ENCODE measurements at regions not wholly inside any gene's neighbourhood (a gene's known extent, or its start where the extent isn't known, plus 50 kb on each side); places are given as distances from the start of the nearest gene placed in this dataset.
A peak's percentile ranks its signal among the peaks of the same experiment; 100 is the strongest.
"Not testable (repeated sequence)": the region's sequence is repeated elsewhere in the genome, so short reads cannot be mapped to it uniquely, and the experiment has no call there.

GRCh38 chr2:35496022-35496421 is 859.6 kb upstream of the CRIM1 start:
- in situ Hi-C loops (cut with HindIII; ENCODE audit: low pct_unique_long_range_greater_than_20kb, low sequenced_read_pairs) = no loop called here
- DNase-seq (ENCODE audit: low read depth, low spot score) = no peak

GRCh38 chr2:35495182-35495581 is 860.4 kb upstream of the CRIM1 start:
- in situ Hi-C loops (cut with HindIII; ENCODE audit: low pct_unique_long_range_greater_than_20kb, low sequenced_read_pairs) = no loop called here
- no peak for DNase-seq (ENCODE audit: low read depth, low spot score)

- in situ Hi-C loops (cut with HindIII; ENCODE audit: low pct_unique_long_range_greater_than_20kb, low sequenced_read_pairs); DNase-seq (ENCODE audit: low read depth, low spot score): not testable (repeated sequence)
These were observed 877.5 kb upstream of the CRIM1 start for GRCh38 chr2:35478121-35478520.

- no peak for DNase-seq (ENCODE audit: low read depth, low spot score)
- in situ Hi-C loops (cut with HindIII; ENCODE audit: low pct_unique_long_range_greater_than_20kb, low sequenced_read_pairs) = no loop called here
These were observed 887.3 kb upstream of the CRIM1 start for GRCh38 chr2:35468245-35468644.

GRCh38 chr2:35463805-35464596 is 891.6 kb upstream of the CRIM1 start:
- in situ Hi-C loops (cut with HindIII; ENCODE audit: low pct_unique_long_range_greater_than_20kb, low sequenced_read_pairs) = no loop called here
- no peak for DNase-seq (ENCODE audit: low read depth, low spot score)

GRCh38 chr2:35462226-35462998 is 893.2 kb upstream of the CRIM1 start:
- in situ Hi-C loops (cut with HindIII; ENCODE audit: low pct_unique_long_range_greater_than_20kb, low sequenced_read_pairs) = no loop called here
- no peak for DNase-seq (ENCODE audit: low read depth, low spot score)

- no peak for DNase-seq (ENCODE audit: low read depth, low spot score)
- in situ Hi-C loops (cut with HindIII; ENCODE audit: low pct_unique_long_range_greater_than_20kb, low sequenced_read_pairs) = no loop called here
These were observed 894.2 kb upstream of the CRIM1 start for GRCh38 chr2:35461406-35461805.

GRCh38 chr2:35454966-35455638 is 900.5 kb upstream of the CRIM1 start:
- in situ Hi-C loops (cut with HindIII; ENCODE audit: low pct_unique_long_range_greater_than_20kb, low sequenced_read_pairs) = no loop called here
- DNase-seq (ENCODE audit: low read depth, low spot score) = peak; percentile 74

- no peak for DNase-seq (ENCODE audit: low read depth, low spot score)
- in situ Hi-C loops (cut with HindIII; ENCODE audit: low pct_unique_long_range_greater_than_20kb, low sequenced_read_pairs) = no loop called here
These were observed 907.8 kb upstream of the CRIM1 start for GRCh38 chr2:35447821-35448220.

GRCh38 chr2:35447215-35447614 is 908.4 kb upstream of the CRIM1 start:
- no peak for DNase-seq (ENCODE audit: low read depth, low spot score)
- in situ Hi-C loops (cut with HindIII; ENCODE audit: low pct_unique_long_range_greater_than_20kb, low sequenced_read_pairs) = no loop called here

GRCh38 chr2:35443087-35443486 is 912.5 kb upstream of the CRIM1 start:
- no peak for DNase-seq (ENCODE audit: low read depth, low spot score)
- in situ Hi-C loops (cut with HindIII; ENCODE audit: low pct_unique_long_range_greater_than_20kb, low sequenced_read_pairs) = no loop called here

GRCh38 chr2:35441575-35441974 is 914.0 kb upstream of the CRIM1 start:
- in situ Hi-C loops (cut with HindIII; ENCODE audit: low pct_unique_long_range_greater_than_20kb, low sequenced_read_pairs) = not testable (repeated sequence)

GRCh38 chr2:35440308-35440707 is 915.3 kb upstream of the CRIM1 start:
- DNase-seq (ENCODE audit: low read depth, low spot score); in situ Hi-C loops (cut with HindIII; ENCODE audit: low pct_unique_long_range_greater_than_20kb, low sequenced_read_pairs): not testable (repeated sequence)

More at GRCh38 chr2:35441575-35441974, 914.0 kb upstream of the CRIM1 start:
- DNase-seq (ENCODE audit: low read depth, low spot score) = not testable (repeated sequence)

- in situ Hi-C loops (cut with HindIII; ENCODE audit: low pct_unique_long_range_greater_than_20kb, low sequenced_read_pairs); DNase-seq (ENCODE audit: low read depth, low spot score): not testable (repeated sequence)
These were observed 918.7 kb upstream of the CRIM1 start for GRCh38 chr2:35436893-35437292.

GRCh38 chr2:35428548-35428947 is 927.0 kb upstream of the CRIM1 start:
- in situ Hi-C loops (cut with HindIII; ENCODE audit: low pct_unique_long_range_greater_than_20kb, low sequenced_read_pairs) = no loop called here
- peak; percentile 83 for DNase-seq (ENCODE audit: low read depth, low spot score)

- in situ Hi-C loops (cut with HindIII; ENCODE audit: low pct_unique_long_range_greater_than_20kb, low sequenced_read_pairs) = no loop called here
- DNase-seq (ENCODE audit: low read depth, low spot score) = no peak
These were observed 934.1 kb upstream of the CRIM1 start for GRCh38 chr2:35421485-35421884.

- in situ Hi-C loops (cut with HindIII; ENCODE audit: low pct_unique_long_range_greater_than_20kb, low sequenced_read_pairs) = no loop called here
- DNase-seq (ENCODE audit: low read depth, low spot score) = no peak
These were observed 938.3 kb upstream of the CRIM1 start for GRCh38 chr2:35417293-35417692.

GRCh38 chr2:35416391-35417140 is 939.0 kb upstream of the CRIM1 start:
- DNase-seq (ENCODE audit: low read depth, low spot score) = no peak
- in situ Hi-C loops (cut with HindIII; ENCODE audit: low pct_unique_long_range_greater_than_20kb, low sequenced_read_pairs) = no loop called here
